Body of pancreas (tissue), 4 donors: ENCODE measurements at regions not wholly inside any gene's neighbourhood (a gene's known extent, or its start where the extent isn't known, plus 50 kb on each side); places are given as distances from the start of the nearest gene placed in this dataset.

Experiments
- POLR2A ChIP-seq, 3 donors: fragments of 450-650 bp; IDR thresholded peaks; one replicate each; pipeline ENCODE4 v1.6.1; 2016; ENCODE audit warnings: antibody characterized with exemption in 3 of 3, mild to moderate bottlenecking in 2 of 3
- TF ChIP-seq, protein P1 (sequence below), 7 experiments: fragments of 450-650 bp in 4 of 7; fragments of 200-600 bp in 3 of 7; sonication (generic) in 3 of 7; IDR thresholded peaks; one replicate each; pipeline ENCODE4 v1.5.1; 2016 to 2019; ENCODE audit warnings: antibody characterized with exemption in 7 of 7

DNA sequence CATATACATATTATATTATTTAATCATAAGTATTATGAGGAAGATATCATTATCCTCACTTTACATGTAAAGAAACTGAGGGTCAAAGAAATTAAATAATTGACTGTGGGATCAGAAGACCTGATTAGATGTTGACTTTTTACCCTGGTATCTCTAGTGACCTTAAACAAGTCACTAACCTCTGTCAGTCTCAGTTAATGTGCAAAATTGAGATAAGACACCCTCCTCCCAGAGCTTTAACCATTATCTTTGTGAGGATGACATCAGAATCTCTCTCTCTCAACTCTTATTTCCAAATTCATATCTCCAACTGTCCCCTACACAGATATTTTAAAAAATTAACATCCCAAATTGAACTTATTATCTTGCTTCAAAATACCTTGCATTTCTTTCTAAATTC is 177.8 kb downstream of the KLHL28 start:
- TF ChIP-seq, protein P1, sequence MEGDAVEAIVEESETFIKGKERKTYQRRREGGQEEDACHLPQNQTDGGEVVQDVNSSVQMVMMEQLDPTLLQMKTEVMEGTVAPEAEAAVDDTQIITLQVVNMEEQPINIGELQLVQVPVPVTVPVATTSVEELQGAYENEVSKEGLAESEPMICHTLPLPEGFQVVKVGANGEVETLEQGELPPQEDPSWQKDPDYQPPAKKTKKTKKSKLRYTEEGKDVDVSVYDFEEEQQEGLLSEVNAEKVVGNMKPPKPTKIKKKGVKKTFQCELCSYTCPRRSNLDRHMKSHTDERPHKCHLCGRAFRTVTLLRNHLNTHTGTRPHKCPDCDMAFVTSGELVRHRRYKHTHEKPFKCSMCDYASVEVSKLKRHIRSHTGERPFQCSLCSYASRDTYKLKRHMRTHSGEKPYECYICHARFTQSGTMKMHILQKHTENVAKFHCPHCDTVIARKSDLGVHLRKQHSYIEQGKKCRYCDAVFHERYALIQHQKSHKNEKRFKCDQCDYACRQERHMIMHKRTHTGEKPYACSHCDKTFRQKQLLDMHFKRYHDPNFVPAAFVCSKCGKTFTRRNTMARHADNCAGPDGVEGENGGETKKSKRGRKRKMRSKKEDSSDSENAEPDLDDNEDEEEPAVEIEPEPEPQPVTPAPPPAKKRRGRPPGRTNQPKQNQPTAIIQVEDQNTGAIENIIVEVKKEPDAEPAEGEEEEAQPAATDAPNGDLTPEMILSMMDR (IDR thresholded peaks at IDR 0.05): no peak
- no peak for TF ChIP-seq POLR2A (IDR thresholded peaks at IDR 0.05)
